HG03045 (cell line): ENCODE measurements at regions not wholly inside any gene's neighbourhood (a gene's known extent, or its start where the extent isn't known, plus 50 kb on each side); places are given as distances from the start of the nearest gene placed in this dataset.
"Not testable (repeated sequence)": the region's sequence is repeated elsewhere in the genome, so short reads cannot be mapped to it uniquely, and the experiment has no call there.

Experiments used
- ATAC-seq: cut with Tn5 transposase; IDR thresholded peaks from one replicate; pipeline ENCODE4 v1.9.1; 2021; ENCODE audit warnings: mild to moderate bottlenecking, moderate library complexity; ENCODE audit not compliant: unreplicated experiment

DNA sequence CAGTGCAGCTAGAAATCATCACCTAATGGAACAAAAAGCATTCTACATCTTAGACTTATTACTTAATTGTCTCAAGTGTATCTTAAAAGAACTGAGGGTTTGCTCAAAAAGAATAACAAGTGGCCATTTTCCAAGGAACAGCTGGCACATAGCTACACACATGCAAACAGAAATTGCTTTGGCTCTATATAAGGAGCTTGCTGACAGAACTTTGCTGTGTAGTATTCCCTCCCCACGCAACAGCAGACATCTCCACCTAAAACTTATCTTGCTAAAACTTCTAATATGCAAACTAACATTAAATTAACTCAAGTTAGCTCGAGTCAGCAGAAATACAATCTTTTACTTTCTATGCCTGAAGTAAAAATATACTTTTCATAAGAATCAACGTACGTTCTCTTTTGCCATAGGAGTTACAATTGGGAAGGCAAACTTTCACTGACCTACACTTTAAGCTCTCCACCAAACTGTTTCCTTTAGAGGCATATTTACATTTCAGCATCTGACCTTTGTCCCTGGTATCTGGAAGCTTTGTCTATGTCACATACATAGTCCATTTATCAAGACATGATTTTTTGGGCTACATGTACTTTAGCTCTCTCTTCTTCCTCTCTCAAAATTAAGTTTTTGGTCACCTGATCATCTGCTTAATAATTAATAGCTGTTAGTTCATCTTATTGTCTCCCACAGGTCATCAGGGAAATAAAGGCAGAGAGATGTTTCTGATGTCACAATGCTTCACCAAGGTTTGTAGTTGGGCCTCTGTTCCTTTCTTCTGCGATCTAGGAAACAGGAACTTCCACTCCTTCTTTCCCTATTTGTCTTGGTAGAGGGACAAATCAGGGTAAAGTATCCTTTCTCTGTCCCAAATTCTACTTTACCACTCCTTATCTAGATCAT lies 163.4 kb upstream of the AGTR1 start:
- ATAC-seq, result no peak

DNA sequence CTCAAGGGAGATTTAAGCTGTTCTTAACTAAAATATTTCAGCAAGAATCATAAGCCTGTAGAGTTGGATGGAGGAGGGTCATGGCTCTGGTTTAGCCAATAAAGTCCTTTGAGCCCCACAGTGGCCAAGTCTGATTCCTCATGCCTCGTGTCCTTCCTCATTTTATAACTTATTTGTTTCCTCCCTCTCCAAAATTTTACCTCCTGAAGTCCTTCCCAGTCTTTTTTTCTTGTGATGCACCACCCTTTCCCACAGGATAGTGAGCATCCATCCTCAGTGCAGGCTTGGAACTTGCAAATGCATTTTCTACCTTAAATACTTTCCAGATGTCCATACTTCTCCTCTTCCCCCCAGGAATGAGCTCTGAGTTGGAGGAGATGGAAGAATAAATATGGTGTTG lies 162.7 kb upstream of the AGTR1 start:
- ATAC-seq, result no peak

DNA sequence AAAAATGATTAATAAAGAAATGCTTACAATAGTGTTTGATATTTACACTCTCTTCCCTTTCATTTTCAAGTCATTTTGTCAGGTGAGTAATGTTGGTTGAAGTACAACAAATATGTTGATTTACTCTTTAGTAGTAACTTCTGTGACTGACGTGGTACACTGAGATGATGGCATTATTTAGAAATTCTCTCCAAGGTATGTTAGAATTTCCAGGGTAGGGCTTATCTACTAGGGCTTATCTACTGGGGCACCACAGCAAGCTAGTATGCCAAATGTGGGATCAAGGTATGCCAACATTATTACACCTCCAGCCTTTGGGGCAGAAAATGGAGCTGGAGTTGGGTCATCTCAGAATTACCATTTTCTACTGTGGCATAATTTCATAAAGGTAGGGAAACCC lies 157.4 kb upstream of the AGTR1 start:
- no peak for ATAC-seq

DNA sequence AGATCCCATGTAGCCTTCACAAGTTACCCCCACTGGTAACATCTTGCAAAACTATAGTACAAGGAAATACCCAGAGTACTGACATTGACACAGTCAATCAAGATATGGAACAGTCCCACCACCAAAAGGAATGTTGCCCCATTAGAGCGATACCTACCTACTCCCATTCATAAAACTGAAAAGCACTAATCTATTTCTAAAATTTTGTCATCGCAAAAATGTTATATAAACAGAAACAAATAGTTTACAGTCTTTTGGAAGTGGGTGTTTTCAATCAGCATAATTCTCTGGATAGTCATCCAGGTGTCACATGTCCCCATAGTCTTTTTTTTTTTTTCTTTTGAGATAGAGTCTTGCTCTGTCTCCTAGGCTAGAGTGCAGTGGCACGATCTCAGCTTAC lies 156.9 kb upstream of the AGTR1 start:
- ATAC-seq, result no peak

DNA sequence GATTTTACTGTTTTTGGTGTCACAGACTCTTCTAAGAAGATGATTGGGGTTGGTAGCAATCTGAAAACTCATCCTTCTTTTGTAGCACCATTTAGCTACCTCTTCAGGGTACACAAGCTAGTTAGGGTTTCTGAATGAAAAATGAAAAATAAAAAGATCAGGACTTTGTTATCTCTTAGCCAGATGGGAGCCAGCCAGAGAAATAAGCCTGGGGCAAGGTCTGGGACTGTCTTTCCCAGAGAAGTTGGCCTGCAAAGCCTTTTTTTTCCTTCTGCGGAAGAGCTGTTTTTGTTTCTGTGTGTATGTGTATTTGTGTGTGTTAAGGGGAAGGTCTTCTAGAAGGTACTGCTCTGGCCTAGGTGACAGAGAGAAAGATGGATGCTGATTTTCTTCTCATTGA lies 150.7 kb upstream of the AGTR1 start:
- ATAC-seq, result no peak

DNA sequence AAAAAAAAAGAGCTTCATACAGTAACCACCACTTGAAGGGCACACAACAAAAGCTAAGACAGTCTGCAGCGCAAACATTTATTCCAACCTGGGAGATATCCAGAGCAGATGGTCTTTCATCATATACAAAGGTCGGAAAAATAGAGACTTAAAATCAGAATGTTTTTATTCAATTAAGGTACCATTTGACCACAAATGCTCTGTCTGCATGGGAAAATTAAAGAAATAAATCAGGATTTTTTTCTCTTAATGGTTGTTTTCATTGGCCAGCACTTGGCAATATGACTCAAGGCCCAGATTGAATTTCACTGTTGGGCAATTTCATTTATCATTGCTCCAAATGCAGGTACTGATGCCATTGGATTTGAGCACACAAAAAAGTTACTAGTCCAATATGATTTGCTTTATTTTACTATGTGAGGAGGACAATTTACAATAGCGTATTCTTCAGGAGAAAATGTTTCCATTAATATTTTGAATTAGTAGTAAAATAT lies 145.9 kb upstream of the AGTR1 start:
- no peak for ATAC-seq

DNA sequence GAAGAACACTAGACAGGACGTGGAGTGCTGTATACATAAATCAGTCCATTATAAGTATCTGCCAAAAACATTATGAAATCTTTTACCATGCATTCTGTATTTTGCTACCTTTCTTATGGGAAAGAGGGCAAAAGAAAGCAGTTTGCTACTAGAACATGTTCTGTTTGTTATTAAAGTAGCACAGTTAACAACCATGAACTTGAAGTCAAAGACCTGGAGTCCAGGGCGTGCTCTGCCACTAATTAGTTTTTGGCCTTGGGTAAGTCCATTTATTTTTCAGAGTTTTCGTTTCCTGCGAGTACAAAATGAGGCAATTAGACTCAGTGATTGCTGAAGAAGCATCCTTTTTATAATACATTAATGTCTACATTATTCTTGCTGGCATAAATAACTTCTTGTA lies 143.3 kb upstream of the AGTR1 start:
- no peak for ATAC-seq

DNA sequence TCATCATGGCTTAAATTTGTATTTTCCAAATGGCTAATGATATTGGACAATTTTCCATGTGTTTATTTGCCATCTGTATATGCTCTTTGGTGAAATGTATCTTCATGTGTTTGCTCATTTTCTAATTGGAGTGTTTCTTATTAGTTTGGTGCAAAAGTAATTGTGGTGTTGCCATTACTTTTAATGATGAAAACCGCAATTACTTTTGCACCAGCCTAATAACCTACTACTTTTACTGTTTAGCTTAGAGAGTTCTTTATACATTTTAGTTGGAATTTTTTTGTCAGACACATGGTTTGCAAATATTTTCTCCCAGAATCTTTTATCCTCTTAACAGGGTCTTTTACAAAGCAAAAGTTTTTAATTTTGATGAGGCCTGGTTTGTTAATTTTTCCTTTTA lies 141.0 kb upstream of the AGTR1 start:
- no peak for ATAC-seq

DNA sequence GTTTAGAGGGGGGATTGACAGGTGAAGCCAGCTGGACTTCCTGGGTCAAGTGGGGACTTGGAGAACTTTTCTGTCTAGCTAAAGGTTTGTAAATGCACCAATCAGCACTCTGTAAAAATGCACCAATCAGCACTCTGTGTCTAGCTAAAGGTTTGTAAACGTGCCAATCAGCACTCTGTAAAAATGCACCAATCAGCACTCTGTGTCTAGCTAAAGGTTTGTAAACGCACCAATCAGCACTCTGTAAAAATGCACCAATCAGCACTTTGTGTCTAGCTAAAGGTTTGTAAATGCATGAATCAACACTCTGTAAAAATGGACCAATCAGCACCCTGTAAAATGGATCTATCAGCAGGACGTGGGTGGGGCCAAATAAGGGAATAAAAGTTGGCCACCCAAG lies 120.1 kb upstream of the AGTR1 start:
- not testable (repeated sequence) for ATAC-seq

DNA sequence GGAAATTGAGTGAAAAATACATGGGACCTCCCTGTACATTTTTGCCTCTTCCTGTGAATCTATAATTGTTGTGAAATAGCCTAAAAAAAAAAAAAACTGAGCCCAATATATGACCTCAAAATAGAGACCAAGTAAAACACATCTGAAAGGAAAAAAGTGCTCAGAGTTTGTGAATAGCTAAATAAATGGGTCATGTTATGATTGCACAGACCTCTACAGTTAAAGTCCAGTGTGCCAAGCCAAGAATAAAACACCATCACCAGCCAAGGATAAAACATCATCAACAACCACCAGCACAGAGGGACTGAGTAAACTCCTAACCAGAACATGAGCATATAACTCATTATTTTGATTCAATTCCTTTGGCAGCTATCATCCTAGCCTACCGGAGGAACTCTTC lies 115.6 kb upstream of the AGTR1 start:
- no peak for ATAC-seq

DNA sequence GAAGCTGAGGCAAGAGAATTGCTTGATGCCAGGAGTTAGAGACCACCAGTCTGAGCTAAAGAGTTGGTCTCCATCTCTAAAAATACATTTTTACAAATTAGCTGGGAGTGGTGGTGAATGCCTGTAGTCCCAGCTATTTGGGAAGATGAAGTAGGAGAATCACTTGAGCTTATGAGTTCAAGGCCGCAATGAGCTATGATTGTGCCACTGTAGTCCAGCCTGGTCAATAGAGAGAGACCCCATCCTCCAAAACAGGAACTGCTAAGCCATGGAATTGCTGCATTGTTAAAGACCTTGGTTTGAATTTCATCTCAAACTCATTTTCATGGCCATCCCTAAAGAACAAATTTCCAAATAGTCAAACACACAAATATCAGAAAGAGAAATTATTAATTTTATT lies 113.9 kb upstream of the AGTR1 start:
- ATAC-seq, result no peak

DNA sequence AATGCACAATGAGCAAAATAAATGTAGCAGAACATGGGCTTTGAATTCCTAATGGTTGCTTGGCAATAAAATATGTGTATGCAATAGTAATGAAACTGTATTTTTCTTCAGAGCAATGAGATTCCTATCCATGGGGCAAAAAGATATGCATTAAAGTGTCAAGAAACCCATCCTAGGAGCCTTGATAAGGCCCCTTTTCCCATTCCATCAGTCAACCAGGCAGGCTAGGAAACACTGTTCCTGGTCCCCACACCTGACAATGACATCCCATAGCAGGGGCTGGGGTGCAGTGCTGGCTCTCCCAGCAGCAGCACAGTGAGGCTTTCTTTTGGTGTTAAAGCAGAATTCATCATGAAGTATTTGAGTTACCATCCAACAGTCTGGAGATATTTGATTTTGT lies 113.3 kb upstream of the AGTR1 start:
- no peak for ATAC-seq

DNA sequence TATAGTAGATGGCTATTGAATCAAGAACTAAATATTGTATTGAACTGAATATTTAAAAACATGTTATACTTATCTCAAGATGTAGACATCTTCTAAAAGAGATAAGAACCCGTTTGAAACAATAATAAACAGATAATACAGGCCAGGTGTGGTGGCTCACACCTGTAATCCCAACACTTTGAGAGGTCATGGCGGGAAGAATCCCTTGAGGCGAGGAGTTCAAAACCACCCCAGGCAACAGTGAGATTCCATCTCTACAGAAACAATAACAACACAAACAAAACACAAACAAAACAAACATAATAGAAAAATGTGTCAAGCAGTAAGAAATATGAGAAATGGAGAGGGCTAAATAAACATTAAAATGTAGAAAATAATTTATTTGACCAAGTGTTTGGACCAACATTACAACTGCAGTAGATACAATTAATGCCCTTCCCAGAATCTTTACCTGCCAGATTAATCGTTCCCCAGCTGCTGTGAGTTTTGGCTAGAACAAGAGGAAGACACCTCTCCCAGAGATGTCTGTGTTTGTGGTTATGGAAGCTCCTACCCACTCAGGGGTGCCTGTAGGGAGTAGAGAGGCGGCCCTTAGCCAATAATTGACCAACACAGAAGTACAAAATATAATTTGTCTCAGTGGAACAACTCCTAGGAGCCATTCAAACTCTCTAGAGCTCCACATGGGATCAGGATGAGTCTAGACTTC lies 111.9 kb upstream of the AGTR1 start:
- ATAC-seq, result no peak

DNA sequence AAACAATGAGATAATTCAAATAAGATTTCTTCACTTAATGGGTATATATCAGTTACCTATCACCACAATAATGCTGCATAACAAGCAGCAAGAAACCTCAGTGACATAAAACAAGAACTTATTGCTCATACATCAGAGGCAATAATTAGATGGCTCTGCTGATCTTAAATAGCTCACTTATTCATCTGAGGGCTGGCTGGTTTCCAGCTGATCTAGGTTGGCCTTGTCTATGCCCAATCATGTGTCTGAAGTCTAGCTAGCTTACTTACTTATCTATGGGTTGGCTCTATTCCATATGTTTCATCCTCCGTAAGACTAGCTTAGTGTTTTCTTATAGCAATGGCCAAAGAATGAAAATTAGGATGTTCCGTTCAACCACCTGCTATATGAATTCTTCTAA lies 109.4 kb upstream of the AGTR1 start:
- ATAC-seq, result no peak

DNA sequence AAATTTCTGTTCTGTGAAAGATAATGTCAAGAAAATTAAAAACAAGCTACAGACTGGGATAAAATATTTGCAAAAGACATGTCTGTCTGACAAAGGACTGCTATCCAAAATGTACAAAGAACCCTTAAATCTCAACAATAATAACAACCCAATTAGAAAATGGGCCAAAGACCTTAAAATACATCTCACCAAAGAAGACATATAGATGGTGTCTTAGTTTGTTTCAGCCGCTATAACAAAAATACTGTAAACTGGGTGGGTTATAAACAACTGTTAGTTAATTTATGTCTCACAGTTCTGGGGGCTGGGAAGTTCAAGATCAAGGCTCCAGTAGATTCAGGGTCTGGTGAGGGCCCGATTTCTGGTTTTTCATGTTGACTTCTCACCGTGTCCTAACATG lies 106.2 kb upstream of the AGTR1 start:
- ATAC-seq, result no peak

DNA sequence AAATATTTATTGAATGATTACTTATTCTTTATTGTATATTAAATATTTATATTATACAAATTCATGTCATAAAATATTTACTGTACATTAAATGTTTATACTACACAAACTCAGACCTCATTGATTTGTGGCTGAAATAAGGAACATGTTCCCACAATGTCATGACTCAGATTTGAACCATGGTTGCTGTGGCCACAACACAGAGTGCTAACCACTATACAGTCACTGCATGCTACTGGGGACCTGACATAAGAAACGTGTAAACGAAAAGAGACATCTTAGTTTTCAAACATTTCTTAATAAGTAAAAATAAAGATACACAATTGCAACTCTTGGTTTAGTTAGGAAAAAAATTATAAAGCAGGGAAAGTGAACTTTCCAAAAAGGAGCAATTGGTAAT lies 99.1 kb upstream of the AGTR1 start:
- no peak for ATAC-seq

DNA sequence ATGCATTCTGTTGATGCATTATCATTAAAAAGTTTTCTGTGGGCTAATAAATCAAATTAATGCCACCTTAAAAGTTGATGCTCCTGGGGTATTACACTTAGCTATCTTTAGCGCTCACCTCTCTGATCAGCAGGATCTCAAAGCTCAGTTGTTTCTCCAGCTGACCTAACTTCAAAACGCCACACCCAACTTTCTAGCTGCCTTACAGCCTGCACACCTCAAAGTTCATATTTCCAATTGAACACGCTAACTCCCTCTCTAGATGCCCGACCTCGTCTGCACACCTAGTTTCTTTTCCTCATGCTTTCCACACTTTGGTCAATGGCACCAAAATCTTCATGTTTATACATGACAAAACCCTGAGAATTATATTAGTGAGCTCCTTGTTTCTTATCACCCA lies 98.2 kb upstream of the AGTR1 start:
- ATAC-seq, result no peak

DNA sequence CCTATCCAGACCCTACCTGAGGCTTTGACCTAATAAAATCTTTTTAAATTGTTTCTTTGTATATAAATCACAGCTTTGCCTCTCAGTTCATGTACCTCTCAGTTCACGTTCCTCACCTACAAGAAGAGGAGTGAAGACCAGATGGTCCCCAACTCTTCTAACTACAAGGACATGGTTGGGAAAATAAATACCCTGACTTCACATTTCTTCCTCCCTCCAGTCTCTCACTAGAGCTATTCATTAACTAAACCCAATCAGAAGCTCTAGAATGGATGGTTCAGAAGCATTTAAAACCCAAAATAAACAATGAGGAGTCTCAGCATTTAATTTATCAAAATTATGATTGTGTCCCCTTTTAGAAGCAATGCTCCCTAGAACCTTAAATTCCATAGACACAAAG lies 97.3 kb upstream of the AGTR1 start:
- no peak for ATAC-seq

DNA sequence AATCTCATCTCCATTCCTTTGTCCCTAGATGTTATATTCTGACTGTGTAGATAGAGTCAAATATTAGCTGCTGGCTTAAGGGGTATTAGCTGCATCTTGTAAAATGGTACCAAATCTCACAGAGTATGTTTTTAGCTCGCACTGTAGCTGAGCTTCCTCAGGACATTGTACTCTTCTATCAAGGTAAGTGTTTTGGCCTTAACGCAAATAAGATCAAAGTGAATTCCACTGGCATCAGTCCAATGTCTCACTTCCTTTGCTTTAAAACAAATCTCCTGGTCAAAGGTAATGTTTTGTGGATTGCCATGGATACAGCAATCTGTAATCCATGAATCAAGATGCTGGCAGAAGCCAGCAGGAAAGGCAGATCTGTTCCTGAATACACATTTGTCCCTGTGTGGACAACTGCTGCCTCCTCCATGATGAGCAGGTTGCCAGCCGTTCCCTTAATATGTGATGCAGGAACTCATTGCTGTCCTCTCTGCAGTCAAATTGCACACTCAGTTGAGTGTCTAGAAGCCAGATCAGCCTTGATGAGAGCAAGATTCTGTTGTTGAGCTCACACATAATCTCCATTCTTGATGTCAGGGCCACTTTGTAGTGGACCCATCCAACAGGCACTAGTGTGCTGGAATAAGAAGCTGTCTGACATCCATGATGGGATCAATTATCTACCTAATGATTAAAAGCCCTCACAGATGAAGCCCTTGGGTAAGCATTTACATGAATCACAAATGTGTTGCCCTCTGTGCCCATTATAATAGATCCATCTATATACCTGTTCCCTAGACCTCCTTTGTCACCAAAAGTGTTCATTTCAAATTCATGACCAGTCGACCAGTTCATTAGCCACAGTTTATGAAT lies 96.6 kb upstream of the AGTR1 start:
- ATAC-seq, result no peak

DNA sequence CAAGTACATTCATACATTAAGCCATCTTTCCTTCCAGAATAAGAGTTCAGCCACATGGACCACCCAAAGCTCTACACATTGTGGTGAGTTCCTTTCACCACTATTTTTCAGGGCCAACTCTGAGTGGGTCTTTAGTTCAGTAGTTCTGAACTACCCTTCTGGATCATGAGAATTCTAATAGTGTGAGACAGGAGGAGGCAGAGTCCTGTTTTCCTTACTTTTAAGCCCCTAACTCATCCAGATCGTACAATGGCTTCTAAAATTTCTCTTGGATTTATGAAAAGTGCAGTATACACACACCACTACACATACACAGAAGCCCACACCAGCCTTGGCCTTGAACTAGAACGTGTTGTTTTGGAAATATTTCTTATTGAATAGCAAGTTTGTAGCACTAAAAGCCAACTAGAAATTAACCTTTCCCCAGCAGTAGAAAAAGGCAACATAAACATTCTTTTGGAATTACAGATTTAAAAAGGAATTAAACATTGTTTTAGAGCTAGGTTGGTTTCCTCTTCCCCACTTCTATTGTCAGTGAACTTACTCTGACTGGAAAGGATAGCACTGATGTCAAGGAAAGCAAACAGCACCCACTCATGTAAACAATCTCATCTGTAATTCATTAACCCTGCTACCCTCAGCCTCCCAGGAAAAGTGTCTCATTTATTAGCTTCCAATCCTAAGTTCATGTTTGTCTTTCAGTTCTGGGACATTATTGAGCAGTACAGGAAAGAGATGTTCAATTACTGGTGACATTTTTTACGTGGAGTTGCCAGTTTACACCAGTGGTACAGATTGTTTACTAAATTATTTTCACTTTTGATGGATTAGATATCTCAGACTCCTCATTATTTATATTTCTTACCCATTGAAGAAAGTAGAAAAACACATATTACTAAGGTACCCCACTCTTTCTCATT lies 95.7 kb upstream of the AGTR1 start:
- no peak for ATAC-seq
